ENCODE measurements at regions not wholly inside any gene's neighbourhood (a gene's known extent, or its start where the extent isn't known, plus 50 kb on each side); places are given as distances from the start of the nearest gene placed in this dataset.

- Histone ChIP-seq H3K4me1 (no peaks in the 10 kb centered on the region), H3K79me2 (no peaks in the 10 kb centered on the region), H2AFZ (no peak overlapping the region), H3K27me3 (ENCODE audit: control insufficient read depth, insufficient read depth, low read length) (no peaks in the 10 kb centered on the region), H3K27ac (no peak overlapping the region), H3K9me3 (ENCODE audit: control insufficient read depth, low read length) (no peaks in the 10 kb centered on the region), H3K4me2 (ENCODE audit: low read length) (no peak overlapping the region), H3K9ac (no peak overlapping the region), H3K36me3 (ENCODE audit: control insufficient read depth, insufficient read depth, low read length) (no peaks in the 10 kb centered on the region), H3K4me3 (ENCODE audit: low read depth, low read length) (no peak overlapping the region)
- TF ChIP-seq CTCF (IDR thresholded peaks at IDR 0.05), result no peak
Measured at GRCh38 chr2:10973766-10974165, 62.0 kb downstream of the KCNF1 start.

GRCh38 chr2:10977003-10977402, 65.3 kb downstream of the KCNF1 start:
- H3K4me3 ChIP-seq (ENCODE audit: low read depth, low read length), result no peak overlapping the region
- no peaks in the 10 kb centered on the region for H3K4me1 ChIP-seq
- H3K9ac ChIP-seq, result no peak overlapping the region
- no peak overlapping the region for H3K4me2 ChIP-seq (ENCODE audit: low read length)
- H3K79me2 ChIP-seq, result no peaks in the 10 kb centered on the region
- no peaks in the 10 kb centered on the region for H3K27me3 ChIP-seq (ENCODE audit: control insufficient read depth, insufficient read depth, low read length)
- H2AFZ ChIP-seq, result no peak overlapping the region
- H3K27ac ChIP-seq, result no peak overlapping the region
- no peaks in the 10 kb centered on the region for H3K9me3 ChIP-seq (ENCODE audit: control insufficient read depth, low read length)
- no peaks in the 10 kb centered on the region for H3K36me3 ChIP-seq (ENCODE audit: control insufficient read depth, insufficient read depth, low read length)
- TF ChIP-seq CTCF (IDR thresholded peaks at IDR 0.05), result no peak

GRCh38 chr2:10977621-10978020, 65.9 kb downstream of the KCNF1 start:
- Histone ChIP-seq H3K4me3 (ENCODE audit: low read depth, low read length) (no peak overlapping the region), H3K4me2 (ENCODE audit: low read length) (no peak overlapping the region), H3K4me1 (no peaks in the 10 kb centered on the region), H2AFZ (no peak overlapping the region), H3K9ac (no peak overlapping the region), H3K36me3 (ENCODE audit: control insufficient read depth, insufficient read depth, low read length) (no peaks in the 10 kb centered on the region), H3K79me2 (no peaks in the 10 kb centered on the region), H3K27ac (no peak overlapping the region), H3K27me3 (ENCODE audit: control insufficient read depth, insufficient read depth, low read length) (no peaks in the 10 kb centered on the region), H3K9me3 (ENCODE audit: control insufficient read depth, low read length) (no peaks in the 10 kb centered on the region)
- no peak for TF ChIP-seq CTCF (IDR thresholded peaks at IDR 0.05)

GRCh38 chr2:10978090-10978670, 66.4 kb downstream of the KCNF1 start:
- H3K27me3 ChIP-seq (ENCODE audit: control insufficient read depth, insufficient read depth, low read length), result no peaks in the 10 kb centered on the region
- H3K27ac ChIP-seq, result no peak overlapping the region
- no peaks in the 10 kb centered on the region for H3K36me3 ChIP-seq (ENCODE audit: control insufficient read depth, insufficient read depth, low read length)
- no peak overlapping the region for H3K9ac ChIP-seq
- H3K4me3 ChIP-seq (ENCODE audit: low read depth, low read length), result no peak overlapping the region
- H3K79me2 ChIP-seq, result no peaks in the 10 kb centered on the region
- no peak overlapping the region for H3K4me2 ChIP-seq (ENCODE audit: low read length)
- H2AFZ ChIP-seq, result no peak overlapping the region
- no peak for TF ChIP-seq CTCF (IDR thresholded peaks at IDR 0.05)
- no peaks in the 10 kb centered on the region for H3K4me1 ChIP-seq
- no peaks in the 10 kb centered on the region for H3K9me3 ChIP-seq (ENCODE audit: control insufficient read depth, low read length)

- Histone ChIP-seq H3K27me3 (ENCODE audit: control insufficient read depth, insufficient read depth, low read length) (no peaks in the 10 kb centered on the region), H3K9ac (no peak overlapping the region), H3K4me2 (ENCODE audit: low read length) (no peak overlapping the region), H3K79me2 (no peaks in the 10 kb centered on the region), H3K4me1 (no peaks in the 10 kb centered on the region), H3K9me3 (ENCODE audit: control insufficient read depth, low read length) (no peaks in the 10 kb centered on the region), H3K36me3 (ENCODE audit: control insufficient read depth, insufficient read depth, low read length) (no peaks in the 10 kb centered on the region), H2AFZ (no peak overlapping the region), H3K4me3 (ENCODE audit: low read depth, low read length) (no peak overlapping the region), H3K27ac (no peak overlapping the region)
- TF ChIP-seq CTCF (IDR thresholded peaks at IDR 0.05), result no peak
Measured at GRCh38 chr2:10980071-10980470, 68.3 kb downstream of the KCNF1 start.
